ENCODE measurements at regions not wholly inside any gene's neighbourhood (a gene's known extent, or its start where the extent isn't known, plus 50 kb on each side); places are given as distances from the start of the nearest gene placed in this dataset.
"Not testable (repeated sequence)": the region's sequence is repeated elsewhere in the genome, so short reads cannot be mapped to it uniquely, and the experiment has no call there.

DNA sequence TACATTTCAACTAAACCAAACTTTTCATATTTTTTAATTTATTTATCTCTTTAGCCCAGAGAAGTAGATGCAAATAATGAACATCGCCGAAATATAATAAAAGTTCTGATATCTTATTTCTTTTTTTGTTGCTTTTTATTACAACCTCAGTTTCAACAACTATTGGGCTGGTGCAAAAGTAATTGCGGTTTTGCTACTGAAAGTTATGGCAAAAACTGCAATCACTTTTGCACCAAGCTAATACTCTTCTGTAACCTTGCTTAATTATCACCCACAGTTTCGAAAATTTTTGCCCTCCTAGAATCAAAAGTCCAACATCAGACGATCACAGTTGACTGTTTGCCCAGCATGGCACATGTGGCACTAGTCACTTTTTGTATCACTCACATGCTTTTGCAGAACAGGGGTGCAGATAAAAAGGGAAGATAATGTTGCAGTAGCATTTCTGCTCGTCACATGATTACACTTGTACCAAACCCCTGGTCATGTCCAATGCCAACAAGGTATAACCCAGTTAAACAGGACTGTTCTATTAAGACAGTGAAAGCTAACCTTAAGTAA lies 242.4 kb upstream of the GALNT5 start:
- no peak overlapping the region for H3K4me3 ChIP-seq (ENCODE audit: insufficient read depth, low read depth, low read length)
- H3K27ac ChIP-seq (ENCODE audit: insufficient read depth, low read depth, low read length, poor library complexity, severe bottlenecking) = no peak overlapping the region
- no peaks in the 10 kb centered on the region for H3K4me1 ChIP-seq (ENCODE audit: control insufficient read depth, insufficient read depth, low read length)
- H3K36me3 ChIP-seq (ENCODE audit: control insufficient read depth, insufficient read depth, low read length) = no peaks in the 10 kb centered on the region
- no peaks in the 10 kb centered on the region for H3K27me3 ChIP-seq (ENCODE audit: control insufficient read depth, insufficient read depth, low read length, poor library complexity, severe bottlenecking)
- WGBS, 2 experiments = 95 to 96% methylated on average over 4 to 6 of the region's 6 CpGs
- H3K9me3 ChIP-seq (ENCODE audit: control insufficient read depth, low read length) = no peaks in the 10 kb centered on the region

DNA sequence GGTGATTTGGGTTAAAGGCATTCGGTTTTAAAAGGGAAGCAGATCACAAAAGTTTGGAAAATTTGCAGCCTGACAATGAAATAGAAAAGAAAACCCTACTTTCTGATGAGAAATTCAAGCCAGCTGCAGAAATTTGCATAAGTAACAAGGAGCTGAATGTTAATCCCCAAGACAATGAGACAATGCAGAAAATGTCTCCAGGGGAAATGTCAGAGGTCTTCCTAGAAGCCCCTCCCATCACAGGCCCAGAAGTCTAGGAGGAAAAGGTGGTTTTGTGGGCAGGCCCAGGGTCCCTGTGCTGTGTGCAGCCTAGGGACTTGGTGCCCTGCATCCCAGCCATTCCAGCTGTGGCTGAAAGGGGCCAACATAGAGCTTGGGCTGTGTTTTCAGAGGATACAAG lies 234.2 kb upstream of the GALNT5 start:
- not testable (repeated sequence) for H3K27me3 ChIP-seq (ENCODE audit: control insufficient read depth, insufficient read depth, low read length, poor library complexity, severe bottlenecking); H3K27ac ChIP-seq (ENCODE audit: insufficient read depth, low read depth, low read length, poor library complexity, severe bottlenecking); H3K4me3 ChIP-seq (ENCODE audit: insufficient read depth, low read depth, low read length); H3K36me3 ChIP-seq (ENCODE audit: control insufficient read depth, insufficient read depth, low read length); H3K4me1 ChIP-seq (ENCODE audit: control insufficient read depth, insufficient read depth, low read length); H3K9me3 ChIP-seq (ENCODE audit: control insufficient read depth, low read length)
- 85 to 91% methylated on average over 1 of the region's 1 CpG for WGBS, 2 experiments

DNA sequence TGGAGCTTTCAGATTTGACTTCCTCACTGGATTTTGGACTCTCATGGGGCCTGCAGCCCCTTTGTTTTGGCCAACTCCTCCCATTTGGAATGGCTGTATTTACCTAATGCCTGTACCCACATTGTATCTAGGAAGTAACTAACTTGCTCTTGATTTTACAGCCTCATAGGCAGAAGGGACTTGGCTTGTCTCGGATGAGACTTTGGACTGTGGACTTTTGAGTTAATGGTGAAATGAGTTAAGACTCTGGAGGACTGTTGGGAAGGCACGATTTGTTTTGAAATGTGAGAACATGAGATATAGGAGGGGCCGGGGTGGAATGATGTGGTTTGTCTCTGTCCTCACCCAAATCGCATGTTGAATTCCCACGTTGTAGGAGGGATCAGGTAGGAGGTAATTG lies 233.4 kb upstream of the GALNT5 start:
- Histone ChIP-seq H3K36me3 (ENCODE audit: control insufficient read depth, insufficient read depth, low read length) (no peaks in the 10 kb centered on the region), H3K27me3 (ENCODE audit: control insufficient read depth, insufficient read depth, low read length, poor library complexity, severe bottlenecking) (no peaks in the 10 kb centered on the region), H3K4me3 (ENCODE audit: insufficient read depth, low read depth, low read length) (no peak overlapping the region), H3K27ac (ENCODE audit: insufficient read depth, low read depth, low read length, poor library complexity, severe bottlenecking) (no peak overlapping the region), H3K9me3 (ENCODE audit: control insufficient read depth, low read length) (no peaks in the 10 kb centered on the region), H3K4me1 (ENCODE audit: control insufficient read depth, insufficient read depth, low read length) (no peaks in the 10 kb centered on the region)
- 93 to 95% methylated on average over 5 of the region's 5 CpGs for WGBS, 2 experiments

DNA sequence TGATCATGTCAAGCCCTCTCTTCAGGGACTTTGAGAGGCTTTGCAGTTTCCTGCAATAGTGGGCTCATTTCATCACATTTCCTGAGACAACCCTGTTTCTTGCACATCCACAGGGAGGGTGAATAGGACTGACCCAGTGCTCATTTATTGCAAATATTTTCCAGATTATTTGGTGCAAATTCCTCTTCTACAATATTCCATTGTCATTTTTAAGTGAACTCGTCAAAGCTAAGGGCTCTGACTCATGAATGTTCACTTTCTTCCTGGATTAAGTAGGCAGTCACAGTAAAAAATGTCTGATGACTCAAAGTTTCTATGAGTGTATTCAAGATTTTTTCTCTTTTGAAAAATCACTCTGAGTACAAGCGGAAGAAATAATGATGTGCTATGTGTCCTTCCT lies 225.5 kb upstream of the GALNT5 start:
- 92 to 100% methylated on average over 1 to 2 of the region's 2 CpGs for WGBS, 2 experiments
- no peak overlapping the region for H3K27ac ChIP-seq (ENCODE audit: insufficient read depth, low read depth, low read length, poor library complexity, severe bottlenecking)
- H3K9me3 ChIP-seq (ENCODE audit: control insufficient read depth, low read length) = no peaks in the 10 kb centered on the region
- no peaks in the 10 kb centered on the region for H3K36me3 ChIP-seq (ENCODE audit: control insufficient read depth, insufficient read depth, low read length)
- H3K27me3 ChIP-seq (ENCODE audit: control insufficient read depth, insufficient read depth, low read length, poor library complexity, severe bottlenecking) = no peaks in the 10 kb centered on the region
- H3K4me3 ChIP-seq (ENCODE audit: insufficient read depth, low read depth, low read length) = no peak overlapping the region
- H3K4me1 ChIP-seq (ENCODE audit: control insufficient read depth, insufficient read depth, low read length) = no peaks in the 10 kb centered on the region

DNA sequence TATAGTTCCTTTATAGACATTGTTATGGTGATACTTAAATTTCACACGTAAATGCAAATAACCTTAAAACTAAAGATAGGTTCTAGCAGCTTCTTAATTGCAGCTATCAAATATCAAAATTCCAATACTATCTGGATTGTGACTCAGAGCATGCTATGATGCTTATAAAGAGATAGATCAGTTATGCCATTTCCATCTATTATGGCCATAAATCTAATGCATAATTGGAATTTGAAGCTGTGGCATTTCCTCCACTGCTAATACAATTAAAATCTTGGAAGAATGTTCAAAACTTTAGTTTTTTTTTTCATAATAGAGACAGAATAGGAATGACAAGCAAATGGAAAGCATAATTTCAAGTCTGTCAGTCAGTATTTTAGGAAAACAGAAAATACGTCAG lies 220.8 kb upstream of the GALNT5 start:
- H3K27ac ChIP-seq (ENCODE audit: insufficient read depth, low read depth, low read length, poor library complexity, severe bottlenecking) = no peak overlapping the region
- H3K4me1 ChIP-seq (ENCODE audit: control insufficient read depth, insufficient read depth, low read length) = no peaks in the 10 kb centered on the region
- WGBS, 2 experiments = 89 to 91% methylated on average over 1 to 2 of the region's 2 CpGs
- no peaks in the 10 kb centered on the region for H3K27me3 ChIP-seq (ENCODE audit: control insufficient read depth, insufficient read depth, low read length, poor library complexity, severe bottlenecking)
- H3K4me3 ChIP-seq (ENCODE audit: insufficient read depth, low read depth, low read length) = no peak overlapping the region
- H3K36me3 ChIP-seq (ENCODE audit: control insufficient read depth, insufficient read depth, low read length) = no peaks in the 10 kb centered on the region
- H3K9me3 ChIP-seq (ENCODE audit: control insufficient read depth, low read length) = no peaks in the 10 kb centered on the region

DNA sequence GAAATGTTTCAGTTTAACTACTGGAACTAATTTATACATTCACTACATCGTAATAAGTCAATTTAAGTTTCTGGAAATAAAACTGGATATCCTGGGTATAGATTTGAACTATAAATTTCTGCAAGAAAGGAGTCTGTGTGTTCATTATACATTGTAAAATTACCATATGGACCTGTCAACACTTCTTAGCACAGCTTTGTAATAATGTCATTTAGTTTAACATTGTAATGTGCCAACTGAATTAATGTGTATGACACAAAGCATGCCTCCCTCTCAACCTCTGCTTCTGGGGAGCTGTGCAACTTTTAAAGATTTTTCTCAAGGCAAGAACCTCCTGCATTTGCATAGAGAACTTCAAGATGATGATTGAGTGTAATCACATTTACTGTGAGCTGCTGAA lies 213.7 kb upstream of the GALNT5 start:
- no peak overlapping the region for H3K4me3 ChIP-seq (ENCODE audit: insufficient read depth, low read depth, low read length)
- no peaks in the 10 kb centered on the region for H3K27me3 ChIP-seq (ENCODE audit: control insufficient read depth, insufficient read depth, low read length, poor library complexity, severe bottlenecking)
- no peak overlapping the region for H3K27ac ChIP-seq (ENCODE audit: insufficient read depth, low read depth, low read length, poor library complexity, severe bottlenecking)
- H3K4me1 ChIP-seq (ENCODE audit: control insufficient read depth, insufficient read depth, low read length) = no peaks in the 10 kb centered on the region
- WGBS, 2 experiments = no CpG with 5 or more reads among the region's 1 CpG
- H3K9me3 ChIP-seq (ENCODE audit: control insufficient read depth, low read length) = no peaks in the 10 kb centered on the region
- H3K36me3 ChIP-seq (ENCODE audit: control insufficient read depth, insufficient read depth, low read length) = no peaks in the 10 kb centered on the region

DNA sequence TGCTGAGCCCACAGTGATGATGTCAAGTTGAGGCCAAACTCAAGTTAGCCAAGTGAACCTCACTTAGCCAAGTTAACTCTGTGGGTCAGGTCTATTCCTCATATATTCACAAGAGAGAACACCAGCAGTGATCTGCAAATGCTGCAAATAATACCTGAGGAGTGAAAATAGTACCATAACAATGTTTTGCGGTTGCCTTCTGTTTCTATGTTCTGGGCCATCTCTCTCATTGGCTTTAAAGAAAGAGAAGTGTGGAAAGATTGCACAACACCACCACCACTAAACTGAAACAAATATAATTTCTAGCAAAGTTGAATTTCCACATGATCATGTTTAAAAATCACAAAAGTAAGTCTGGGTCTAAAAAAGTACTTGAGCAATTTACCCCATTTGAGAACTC lies 211.1 kb upstream of the GALNT5 start:
- WGBS, 2 experiments = 100% methylated on average over 1 of the region's 1 CpG
- Histone ChIP-seq H3K27ac (ENCODE audit: insufficient read depth, low read depth, low read length, poor library complexity, severe bottlenecking) (no peak overlapping the region), H3K27me3 (ENCODE audit: control insufficient read depth, insufficient read depth, low read length, poor library complexity, severe bottlenecking) (no peaks in the 10 kb centered on the region), H3K36me3 (ENCODE audit: control insufficient read depth, insufficient read depth, low read length) (no peaks in the 10 kb centered on the region), H3K4me3 (ENCODE audit: insufficient read depth, low read depth, low read length) (no peak overlapping the region), H3K4me1 (ENCODE audit: control insufficient read depth, insufficient read depth, low read length) (no peaks in the 10 kb centered on the region), H3K9me3 (ENCODE audit: control insufficient read depth, low read length) (no peaks in the 10 kb centered on the region)

DNA sequence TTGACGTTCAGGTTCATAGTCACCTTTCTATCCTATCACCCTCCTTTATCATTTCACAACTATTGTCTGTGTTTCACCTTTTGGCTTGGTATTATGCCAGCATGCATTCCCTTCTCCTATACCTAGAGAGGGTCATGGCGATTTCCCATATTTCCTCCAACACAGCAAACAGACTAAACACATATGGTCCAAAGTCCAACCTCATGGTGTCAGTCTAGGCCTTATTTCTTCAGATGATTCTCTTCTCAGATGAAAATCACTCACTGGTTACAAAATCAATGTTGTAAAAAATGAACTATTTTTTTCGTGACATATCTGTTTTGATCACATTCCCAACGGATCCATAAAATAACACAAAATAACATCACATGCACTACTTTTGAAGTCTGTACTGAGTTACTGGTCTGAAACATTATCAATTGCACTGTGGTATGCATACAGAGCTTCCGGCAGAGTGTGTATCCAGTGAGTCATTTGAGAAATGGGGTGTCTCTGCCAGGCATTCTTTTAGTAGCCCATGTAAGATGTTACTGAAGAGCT lies 204.8 kb upstream of the GALNT5 start:
- no peaks in the 10 kb centered on the region for H3K36me3 ChIP-seq (ENCODE audit: control insufficient read depth, insufficient read depth, low read length)
- H3K27me3 ChIP-seq (ENCODE audit: control insufficient read depth, insufficient read depth, low read length, poor library complexity, severe bottlenecking) = no peaks in the 10 kb centered on the region
- no peaks in the 10 kb centered on the region for H3K4me1 ChIP-seq (ENCODE audit: control insufficient read depth, insufficient read depth, low read length)
- no peaks in the 10 kb centered on the region for H3K9me3 ChIP-seq (ENCODE audit: control insufficient read depth, low read length)
- WGBS, 2 experiments = 94% methylated on average over 5 of the region's 5 CpGs
- H3K4me3 ChIP-seq (ENCODE audit: insufficient read depth, low read depth, low read length) = no peak overlapping the region
- no peak overlapping the region for H3K27ac ChIP-seq (ENCODE audit: insufficient read depth, low read depth, low read length, poor library complexity, severe bottlenecking)

DNA sequence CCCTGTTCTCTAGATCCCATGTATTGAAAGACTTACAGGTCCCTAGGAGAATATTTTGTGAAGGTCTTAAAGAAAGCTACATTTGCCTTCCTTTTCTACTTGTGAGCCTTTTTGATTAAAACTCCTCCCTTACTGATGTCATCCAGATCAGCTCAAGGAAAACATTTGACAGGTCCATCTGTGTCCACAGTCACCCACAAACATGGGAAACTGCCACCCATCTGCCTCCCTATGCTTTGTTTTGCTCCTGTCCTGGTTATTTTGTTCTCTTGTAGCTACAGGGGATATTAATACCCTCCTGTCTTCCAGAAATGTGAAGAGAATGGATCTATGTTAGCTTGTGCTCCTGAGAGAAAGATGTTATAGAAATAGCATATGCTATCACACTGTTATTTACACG lies 203.6 kb upstream of the GALNT5 start:
- Histone ChIP-seq H3K27me3 (ENCODE audit: control insufficient read depth, insufficient read depth, low read length, poor library complexity, severe bottlenecking) (no peaks in the 10 kb centered on the region), H3K27ac (ENCODE audit: insufficient read depth, low read depth, low read length, poor library complexity, severe bottlenecking) (no peak overlapping the region), H3K4me3 (ENCODE audit: insufficient read depth, low read depth, low read length) (no peak overlapping the region), H3K9me3 (ENCODE audit: control insufficient read depth, low read length) (no peaks in the 10 kb centered on the region), H3K36me3 (ENCODE audit: control insufficient read depth, insufficient read depth, low read length) (no peaks in the 10 kb centered on the region), H3K4me1 (ENCODE audit: control insufficient read depth, insufficient read depth, low read length) (no peaks in the 10 kb centered on the region)
- WGBS, 2 experiments = 91 to 100% methylated on average over 1 of the region's 1 CpG

DNA sequence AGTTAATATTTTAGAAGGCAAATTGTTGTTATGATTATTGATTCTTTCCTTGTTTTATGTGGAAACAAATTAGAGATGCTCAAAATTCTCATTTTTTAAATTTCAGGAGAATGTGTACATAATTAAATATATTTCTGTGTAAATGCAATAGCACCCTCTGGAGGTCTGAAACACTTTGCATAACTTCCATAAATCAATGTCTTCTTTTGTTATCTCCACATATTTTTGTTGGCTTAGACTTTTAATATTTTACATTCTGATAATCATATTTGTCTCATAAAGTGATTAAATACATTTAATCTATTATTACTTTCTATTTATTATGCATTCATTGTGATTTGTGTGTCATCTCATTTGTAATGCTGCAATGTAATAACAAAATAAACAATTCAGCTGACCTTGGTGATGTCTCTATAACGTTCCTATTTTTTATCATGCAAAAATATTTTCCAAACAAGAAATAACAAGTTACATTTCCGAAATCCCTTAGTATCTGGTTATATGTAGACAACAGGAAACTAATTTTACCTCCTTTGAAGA lies 201.8 kb upstream of the GALNT5 start:
- 63% methylated on average over 2 of the region's 2 CpGs; no CpG with 5 or more reads in 1 of the 2 experiments for WGBS, 2 experiments
- no peaks in the 10 kb centered on the region for H3K36me3 ChIP-seq (ENCODE audit: control insufficient read depth, insufficient read depth, low read length)
- H3K4me1 ChIP-seq (ENCODE audit: control insufficient read depth, insufficient read depth, low read length) = peaks cover 3% of the 10 kb centered on the region
- no peaks in the 10 kb centered on the region for H3K9me3 ChIP-seq (ENCODE audit: control insufficient read depth, low read length)
- H3K27me3 ChIP-seq (ENCODE audit: control insufficient read depth, insufficient read depth, low read length, poor library complexity, severe bottlenecking) = no peaks in the 10 kb centered on the region
- no peak overlapping the region for H3K4me3 ChIP-seq (ENCODE audit: insufficient read depth, low read depth, low read length)
- no peak overlapping the region for H3K27ac ChIP-seq (ENCODE audit: insufficient read depth, low read depth, low read length, poor library complexity, severe bottlenecking)

All from ectodermal cell (in vitro differentiated cells).